MM.1S (cell line): ENCODE measurements at regions not wholly inside any gene's neighbourhood (a gene's known extent, or its start where the extent isn't known, plus 50 kb on each side); places are given as distances from the start of the nearest gene placed in this dataset.

Experiments
- DNase-seq: peaks from one replicate; pipeline ENCODE4 v3.0.0-alpha.2; 2015
- H2AFZ ChIP-seq: fragments of 300-600 bp; sonication (generic); 2 replicates; pipeline ENCODE4 v1.6.0; 2016; ENCODE audit warnings: antibody characterized with exemption, low read length
- H3F3A ChIP-seq: fragments of 300-600 bp; sonication (generic); 2 replicates; pipeline ENCODE4 v1.6.1; 2016; ENCODE audit warnings: mild to moderate bottlenecking, antibody characterized with exemption, low read length, moderate library complexity, mixed read lengths; ENCODE audit not compliant: insufficient read depth
- H3K27ac ChIP-seq: fragments of 300-600 bp; sonication (generic); 2 replicates; pipeline ENCODE4 v1.5.1; 2016; ENCODE audit warnings: mild to moderate bottlenecking, low read length
- H3K27me3 ChIP-seq: fragments of 300-600 bp; sonication (generic); replicated peaks from 2 replicates; pipeline ENCODE4 v1.6.0; 2016; ENCODE audit warnings: low read length; ENCODE audit not compliant: insufficient read depth
- H3K36me3 ChIP-seq: fragments of 300-600 bp; sonication (generic); replicated peaks from 2 replicates; pipeline ENCODE4 v1.6.1; 2016; ENCODE audit warnings: mild to moderate bottlenecking, low read length, mixed read lengths; ENCODE audit not compliant: insufficient read depth
- H3K4me1 ChIP-seq: fragments of 300-600 bp; sonication (generic); 2 replicates; pipeline ENCODE4 v1.6.1; 2016; ENCODE audit warnings: low read length, mixed read lengths
- H3K4me2 ChIP-seq: fragments of 300-600 bp; sonication (generic); 2 replicates; pipeline ENCODE4 v1.6.0; 2016; ENCODE audit warnings: low read depth, low read length
- H3K4me3 ChIP-seq: fragments of 300-600 bp; sonication (generic); 2 replicates; pipeline ENCODE4 v1.5.1; 2016; ENCODE audit warnings: low read length, mixed read lengths
- H3K79me2 ChIP-seq: fragments of 300-600 bp; sonication (generic); 2 replicates; pipeline ENCODE4 v1.6.1; 2016; ENCODE audit warnings: mixed run types, low read length, mixed read lengths
- H3K9ac ChIP-seq: fragments of 300-600 bp; sonication (generic); 2 replicates; pipeline ENCODE4 v1.6.1; 2016; ENCODE audit warnings: low read length, mixed read lengths
- H3K9me2 ChIP-seq: fragments of 300-600 bp; sonication (generic); replicated peaks from 2 replicates; pipeline ENCODE4 v1.6.1; 2016; ENCODE audit warnings: mild to moderate bottlenecking, low read length, mixed read lengths; ENCODE audit not compliant: insufficient read depth
- H3K9me3 ChIP-seq: fragments of 300-600 bp; sonication (generic); replicated peaks from 2 replicates; pipeline ENCODE4 v1.6.1; 2016; ENCODE audit warnings: mild to moderate bottlenecking, low read length, mixed read lengths; ENCODE audit not compliant: insufficient read depth
- H4K20me1 ChIP-seq: fragments of 300-600 bp; sonication (generic); 2 replicates; pipeline ENCODE4 v1.6.1; 2016; ENCODE audit warnings: mild to moderate bottlenecking, low read length, moderate library complexity, mixed read lengths; ENCODE audit not compliant: insufficient read depth
- CTCF ChIP-seq: fragments of 300-600 bp; sonication (generic); IDR thresholded peaks from 2 replicates; pipeline ENCODE4 v1.5.1; 2016; ENCODE audit warnings: antibody characterized with exemption, low read length, mixed read lengths
- EZH2 ChIP-seq: fragments of 300-600 bp; sonication (generic); optimal IDR thresholded peaks from 2 replicates; pipeline ENCODE3; 2017; ENCODE audit warnings: low read depth, mild to moderate bottlenecking, antibody characterized with exemption, low read length, mixed read lengths
- EZH2phosphoT487 ChIP-seq: fragments of 300-600 bp; sonication (generic); IDR thresholded peaks from 2 replicates; pipeline ENCODE4 v1.6.1; 2018; ENCODE audit warnings: antibody characterized with exemption, low read length

GRCh38 chr5:165809914-165810313 lies 2304.5 kb downstream of the MAT2B start:
- Histone ChIP-seq H3K4me3 (no peak overlapping the region), H3K27ac (no peak overlapping the region), H3K4me2 (no peak overlapping the region), H4K20me1 (no peaks in the 10 kb centered on the region), H3K9me3 (no peaks in the 10 kb centered on the region), H3K4me1 (no peaks in the 10 kb centered on the region), H3K9me2 (no peaks in the 10 kb centered on the region), H3K79me2 (no peaks in the 10 kb centered on the region), H3F3A (no peaks in the 10 kb centered on the region), H3K27me3 (no peaks in the 10 kb centered on the region), H3K9ac (no peak overlapping the region), H3K36me3 (no peaks in the 10 kb centered on the region), H2AFZ (no peak overlapping the region)
- TF ChIP-seq EZH2 (no peak), EZH2phosphoT487 (no peak), CTCF (no peak)
- no peak for DNase-seq

- no peaks in the 10 kb centered on the region for H4K20me1 ChIP-seq
- H3K27ac ChIP-seq: no peak overlapping the region
- H3K4me1 ChIP-seq: no peaks in the 10 kb centered on the region
- H3K4me3 ChIP-seq: no peak overlapping the region
- no peaks in the 10 kb centered on the region for H3F3A ChIP-seq
- H2AFZ ChIP-seq: no peak overlapping the region
- DNase-seq: no peak
- no peak overlapping the region for H3K9ac ChIP-seq
- H3K4me2 ChIP-seq: no peak overlapping the region
- no peak for TF ChIP-seq EZH2phosphoT487
- TF ChIP-seq EZH2: no peak
- TF ChIP-seq CTCF: no peak
- no peaks in the 10 kb centered on the region for H3K9me3 ChIP-seq
- H3K79me2 ChIP-seq: no peaks in the 10 kb centered on the region
- no peaks in the 10 kb centered on the region for H3K36me3 ChIP-seq
- no peaks in the 10 kb centered on the region for H3K27me3 ChIP-seq
- no peaks in the 10 kb centered on the region for H3K9me2 ChIP-seq
These were observed 2324.1 kb downstream of the MAT2B start for GRCh38 chr5:165829504-165829903.

GRCh38 chr5:165834891-165835290 lies 2329.5 kb downstream of the MAT2B start:
- Histone ChIP-seq H3K9me2 (no peaks in the 10 kb centered on the region), H3K27me3 (no peaks in the 10 kb centered on the region), H3F3A (no peaks in the 10 kb centered on the region), H3K4me1 (no peaks in the 10 kb centered on the region), H3K4me3 (no peak overlapping the region), H3K9me3 (no peaks in the 10 kb centered on the region), H4K20me1 (no peaks in the 10 kb centered on the region), H3K36me3 (no peaks in the 10 kb centered on the region), H3K9ac (no peak overlapping the region), H2AFZ (no peak overlapping the region), H3K4me2 (no peak overlapping the region), H3K27ac (no peak overlapping the region), H3K79me2 (no peaks in the 10 kb centered on the region)
- no peak for DNase-seq
- no peak for TF ChIP-seq EZH2phosphoT487
- TF ChIP-seq EZH2: no peak
- no peak for TF ChIP-seq CTCF
